ENCODE measurements at regions not wholly inside any gene's neighbourhood (a gene's known extent, or its start where the extent isn't known, plus 50 kb on each side); places are given as distances from the start of the nearest gene placed in this dataset.
A peak's percentile ranks its signal among the peaks of the same experiment; 100 is the strongest.
"Not testable (repeated sequence)": the region's sequence is repeated elsewhere in the genome, so short reads cannot be mapped to it uniquely, and the experiment has no call there.

- ChIA-PET POLR2A (ENCODE audit: unreplicated experiment) (no interaction called here), CTCF (no interaction called here)
- TF ChIP-seq EZH2 (IDR thresholded peaks at IDR 0.05; ENCODE audit: low read depth): no peak
- TF ChIP-seq CTCF (conservative IDR thresholded peaks at IDR 0.05): no peak
- Histone ChIP-seq H3K27ac (no peak overlapping the region), H4K20me1 (ENCODE audit: insufficient read depth) (no peaks in the 10 kb centered on the region), H3K27me3 (ENCODE audit: insufficient read depth, low read depth) (no peaks in the 10 kb centered on the region), H3K36me3 (ENCODE audit: low read depth) (no peaks in the 10 kb centered on the region), H2AFZ (no peak overlapping the region), H3K79me2 (ENCODE audit: low read depth) (no peaks in the 10 kb centered on the region), H3F3A (ENCODE audit: insufficient read depth, low read depth) (no peaks in the 10 kb centered on the region), H3K9me3 (ENCODE audit: insufficient read depth, low read depth) (0 out of 2 replicates have a peak, but pooled peaks cover 4% of the 10 kb centered on the region), H3K4me3 (no peak overlapping the region), H3K9me2 (ENCODE audit: insufficient read depth) (no peaks in the 10 kb centered on the region), H3K4me1 (replicated peaks; ENCODE audit: insufficient read depth) (peaks cover 8% of the 10 kb centered on the region; the same call in 1 of the 2 replicates), H3K4me2 (no peak overlapping the region)
- no TSS peak for BruUV-seq (replicated peaks)
- DNase-seq: no peak
- intact Hi-C loops (cut with micrococcal nuclease; ENCODE audit: unreplicated experiment): no loop called here
Observed at GRCh38 chr2:42998721-42999120, 206.3 kb upstream of the HAAO start.

GRCh38 chr2:42996528-42996927 is 204.1 kb upstream of the HAAO start:
- H3K4me1 ChIP-seq (replicated peaks; ENCODE audit: insufficient read depth): peaks cover 8% of the 10 kb centered on the region; the same call in 1 of the 2 replicates
- no peak for TF ChIP-seq CTCF (conservative IDR thresholded peaks at IDR 0.05)
- TF ChIP-seq EZH2 (IDR thresholded peaks at IDR 0.05; ENCODE audit: low read depth): no peak
- H3K27ac ChIP-seq: no peak overlapping the region
- H3K27me3 ChIP-seq (ENCODE audit: insufficient read depth, low read depth): no peaks in the 10 kb centered on the region
- CTCF ChIA-PET: no interaction called here
- no peaks in the 10 kb centered on the region for H3F3A ChIP-seq (ENCODE audit: insufficient read depth, low read depth)
- BruUV-seq (replicated peaks): no TSS peak
- DNase-seq: no peak
- H3K9me3 ChIP-seq (ENCODE audit: insufficient read depth, low read depth): 0 out of 2 replicates have a peak, but pooled peaks cover 4% of the 10 kb centered on the region
- no peak overlapping the region for H2AFZ ChIP-seq
- no peaks in the 10 kb centered on the region for H3K36me3 ChIP-seq (ENCODE audit: low read depth)
- H3K9me2 ChIP-seq (ENCODE audit: insufficient read depth): no peaks in the 10 kb centered on the region
- no peak overlapping the region for H3K4me3 ChIP-seq
- intact Hi-C loops (cut with micrococcal nuclease; ENCODE audit: unreplicated experiment): no loop called here
- H3K79me2 ChIP-seq (ENCODE audit: low read depth): no peaks in the 10 kb centered on the region
- no peaks in the 10 kb centered on the region for H4K20me1 ChIP-seq (ENCODE audit: insufficient read depth)
- no peak overlapping the region for H3K4me2 ChIP-seq
- POLR2A ChIA-PET (ENCODE audit: unreplicated experiment): no interaction called here

DNA sequence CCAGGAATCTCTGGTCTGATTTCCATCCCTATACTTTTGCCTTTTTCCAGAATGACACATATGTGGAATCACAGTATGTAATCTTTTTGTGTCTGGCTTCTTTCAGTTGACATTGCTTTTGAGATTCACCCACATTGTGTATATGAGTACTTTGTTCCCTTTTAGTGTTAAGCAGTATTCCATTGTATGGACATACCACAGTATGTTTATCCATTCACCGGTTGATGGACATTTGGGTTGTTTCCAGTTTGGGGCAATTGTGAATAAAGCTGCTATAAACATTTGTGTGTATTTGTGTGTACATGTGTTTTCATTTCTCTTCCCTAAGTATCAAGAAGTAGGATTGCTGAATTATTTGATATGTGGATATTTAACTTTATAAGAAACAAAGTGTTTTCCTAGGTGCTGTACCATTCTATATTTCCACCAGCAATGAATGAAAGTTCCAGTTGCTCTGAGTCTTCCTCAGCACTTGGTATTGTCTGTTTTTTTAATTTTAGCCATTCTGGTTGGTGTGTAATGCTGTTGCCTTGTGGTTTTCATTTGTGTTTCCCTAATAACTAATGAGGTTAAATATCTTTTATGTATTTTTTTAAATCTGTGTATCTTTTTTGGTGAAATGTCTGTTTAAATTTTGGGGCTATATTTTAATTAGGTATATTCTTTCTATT is 203.5 kb upstream of the HAAO start:
- 0 out of 2 replicates have a peak, but pooled peaks cover 4% of the 10 kb centered on the region for H3K9me3 ChIP-seq (ENCODE audit: insufficient read depth, low read depth)
- TF ChIP-seq CTCF (conservative IDR thresholded peaks at IDR 0.05): no peak
- TF ChIP-seq EZH2 (IDR thresholded peaks at IDR 0.05; ENCODE audit: low read depth): no peak
- no peak overlapping the region for H3K4me3 ChIP-seq
- H2AFZ ChIP-seq: no peak overlapping the region
- H3K27ac ChIP-seq: no peak overlapping the region
- no peaks in the 10 kb centered on the region for H3K79me2 ChIP-seq (ENCODE audit: low read depth)
- H4K20me1 ChIP-seq (ENCODE audit: insufficient read depth): no peaks in the 10 kb centered on the region
- H3K4me2 ChIP-seq: no peak overlapping the region
- no peaks in the 10 kb centered on the region for H3K27me3 ChIP-seq (ENCODE audit: insufficient read depth, low read depth)
- ChIA-PET POLR2A (ENCODE audit: unreplicated experiment) (interaction anchor here (0.7 kb wide), 1 partner anchor 480 kb away, joined by 6 read pairs; no protein-coding TSS in a partner anchor), CTCF (no interaction called here)
- no peaks in the 10 kb centered on the region for H3K36me3 ChIP-seq (ENCODE audit: low read depth)
- peaks cover 8% of the 10 kb centered on the region; the same call in 1 of the 2 replicates for H3K4me1 ChIP-seq (replicated peaks; ENCODE audit: insufficient read depth)
- no peaks in the 10 kb centered on the region for H3K9me2 ChIP-seq (ENCODE audit: insufficient read depth)
- intact Hi-C loops (cut with micrococcal nuclease; ENCODE audit: unreplicated experiment): no loop called here
- no TSS peak for BruUV-seq (replicated peaks)
- DNase-seq: no peak
- no peaks in the 10 kb centered on the region for H3F3A ChIP-seq (ENCODE audit: insufficient read depth, low read depth)

GRCh38 chr2:42989283-42990081 is 197.1 kb upstream of the HAAO start:
- H3K9me2 ChIP-seq (ENCODE audit: insufficient read depth); POLR2A ChIA-PET (ENCODE audit: unreplicated experiment); BruUV-seq (replicated peaks); H4K20me1 ChIP-seq (ENCODE audit: insufficient read depth); intact Hi-C loops (cut with micrococcal nuclease; ENCODE audit: unreplicated experiment); CTCF ChIA-PET; H3K79me2 ChIP-seq (ENCODE audit: low read depth); H2AFZ ChIP-seq; H3K4me3 ChIP-seq; H3K9me3 ChIP-seq (ENCODE audit: insufficient read depth, low read depth); H3K4me2 ChIP-seq; DNase-seq; H3K36me3 ChIP-seq (ENCODE audit: low read depth); H3K27me3 ChIP-seq (ENCODE audit: insufficient read depth, low read depth); H3K27ac ChIP-seq: not testable (repeated sequence)
- Histone ChIP-seq H3K4me1 (replicated peaks; ENCODE audit: insufficient read depth) (peaks cover 25% of the 10 kb centered on the region), H3F3A (ENCODE audit: insufficient read depth, low read depth) (peaks cover 38% of the 10 kb centered on the region)

DNA sequence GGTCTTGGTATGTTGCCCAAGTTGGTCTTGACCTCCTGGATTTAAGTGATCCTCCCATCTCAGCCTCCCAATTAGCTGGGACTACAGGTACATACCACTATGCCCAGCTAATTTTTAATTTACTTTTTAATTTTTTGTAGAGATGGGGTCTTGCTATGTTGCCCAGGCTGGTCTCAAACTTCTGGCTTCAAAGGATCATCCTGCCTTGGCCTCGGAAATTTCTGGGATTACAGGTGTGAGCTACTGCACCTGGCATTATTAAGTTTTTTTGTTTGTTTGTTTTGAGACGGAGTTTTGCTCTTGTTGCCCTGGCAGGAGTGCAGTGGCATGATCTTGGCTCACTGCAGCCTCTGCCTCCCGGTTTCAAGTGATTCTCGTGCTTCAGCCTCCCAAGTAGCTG is 195.7 kb upstream of the HAAO start:
- H4K20me1 ChIP-seq (ENCODE audit: insufficient read depth); H3K9me2 ChIP-seq (ENCODE audit: insufficient read depth); H3K36me3 ChIP-seq (ENCODE audit: low read depth); H3K27me3 ChIP-seq (ENCODE audit: insufficient read depth, low read depth); H2AFZ ChIP-seq; H3K79me2 ChIP-seq (ENCODE audit: low read depth); DNase-seq; H3K9me3 ChIP-seq (ENCODE audit: insufficient read depth, low read depth); H3K4me3 ChIP-seq; intact Hi-C loops (cut with micrococcal nuclease; ENCODE audit: unreplicated experiment); H3K4me2 ChIP-seq; POLR2A ChIA-PET (ENCODE audit: unreplicated experiment); BruUV-seq (replicated peaks); CTCF ChIA-PET: not testable (repeated sequence)
- Histone ChIP-seq H3K4me1 (replicated peaks; ENCODE audit: insufficient read depth) (peaks cover 25% of the 10 kb centered on the region), H3K27ac (peak overlapping the region; percentile 72), H3F3A (ENCODE audit: insufficient read depth, low read depth) (peaks cover 38% of the 10 kb centered on the region)

All from PC-9 (cell line).